ENCODE measurements at regions not wholly inside any gene's neighbourhood (a gene's known extent, or its start where the extent isn't known, plus 50 kb on each side); places are given as distances from the start of the nearest gene placed in this dataset.

- BruUV-seq (replicated peaks): no TSS peak
- TF ChIP-seq SRF (IDR thresholded peaks at IDR 0.05; ENCODE audit: low read depth in 2 of 2, low read length in 2 of 2) (no peak), GATAD2B (conservative IDR thresholded peaks at IDR 0.05; ENCODE audit: low read depth) (no peak), ASH2L (IDR thresholded peaks at IDR 0.05; ENCODE audit: borderline replicate concordance, low read depth) (no peak), ZNF687 (IDR thresholded peaks at IDR 0.05) (no peak), KLF5 (IDR thresholded peaks at IDR 0.05; ENCODE audit: partially characterized antibody) (no peak), BCL11A (IDR thresholded peaks at IDR 0.05; ENCODE audit: low read depth, low read length) (no peak), KDM1A (IDR thresholded peaks at IDR 0.05; ENCODE audit: borderline replicate concordance) (no peak), ZBED1 (IDR thresholded peaks at IDR 0.05; ENCODE audit: borderline replicate concordance) (no peak), MTA2 (IDR thresholded peaks at IDR 0.05; ENCODE audit: low read depth) (no peak), MYB (IDR thresholded peaks at IDR 0.05; ENCODE audit: borderline replicate concordance, low read depth, low read length) (no peak), HDAC2 (IDR thresholded peaks at IDR 0.05) (no peak), REST (IDR thresholded peaks at IDR 0.05; ENCODE audit: low read depth, low read length) (no peak), CUX1 (IDR thresholded peaks at IDR 0.05; ENCODE audit: insufficient replicate concordance, low read depth, low read length) (no peak), TARDBP (IDR thresholded peaks at IDR 0.05; ENCODE audit: borderline replicate concordance) (no peak)
These were observed 141.1 kb downstream of the CAND1 start for GRCh38 chr12:67410246-67410645.

More at GRCh38 chr12:67410246-67410645, 141.1 kb downstream of the CAND1 start:
- FAIRE-seq: no peak
- no peak overlapping the region for H3K9ac ChIP-seq (ENCODE audit: control insufficient read depth, insufficient read depth, low read length)
- no peaks in the 10 kb centered on the region for H3K79me2 ChIP-seq (ENCODE audit: control insufficient read depth, insufficient read depth, low read length)
- ChIA-PET SMC1A (ENCODE audit: uncharacterized antibody, unreplicated experiment) (no interaction called here), RAD21 (ENCODE audit: unreplicated experiment) (no interaction called here), POLR2A (interaction anchor here (0.6 kb wide), 1 partner anchor 1377 kb away, joined by 4 read pairs; no protein-coding TSS in a partner anchor), CTCF (no interaction called here)
- H3K9me3 ChIP-seq (replicated peaks; ENCODE audit: control insufficient read depth, insufficient read depth, low read length): no peaks in the 10 kb centered on the region; the same call in 2 of the 3 replicates
- no peaks in the 10 kb centered on the region for H3K27me3 ChIP-seq (replicated peaks in 1 of 2; ENCODE audit: control insufficient read depth in 2 of 2, insufficient read depth in 2 of 2, low read length in 1 of 2)
- H3K36me3 ChIP-seq (ENCODE audit: control insufficient read depth in 2 of 2, insufficient read depth in 2 of 2, low read length in 1 of 2): no peaks in the 10 kb centered on the region
- no peak overlapping the region for H3K4me2 ChIP-seq (ENCODE audit: control insufficient read depth, insufficient read depth)
- 91% methylated on average over 2 of the region's 2 CpGs for WGBS (ENCODE audit: insufficient coverage, insufficient replicate concordance, low lambda C conversion rate, missing lambda C conversion rate)
- in situ Hi-C loops (cut with MboI): no loop called here
- ATAC-seq: no peak
- no peak overlapping the region for H2AFZ ChIP-seq (ENCODE audit: control insufficient read depth, low read depth, low read length)
- intact Hi-C loops (cut with micrococcal nuclease; ENCODE audit: unreplicated experiment): no loop called here
- H3K4me3 ChIP-seq: no peak overlapping the region
- no peak for DNase-seq (ENCODE audit: low read depth, low spot score)
- no peaks in the 10 kb centered on the region for H4K20me1 ChIP-seq (ENCODE audit: control insufficient read depth, insufficient read depth)
- H3K27ac ChIP-seq (ENCODE audit: control insufficient read depth, insufficient read depth): no peak overlapping the region
- H3K4me1 ChIP-seq (ENCODE audit: control insufficient read depth, insufficient read depth, low read length): no peaks in the 10 kb centered on the region

Data from GM12878 (cell line).